HCT116 (cell line): ENCODE measurements at regions not wholly inside any gene's neighbourhood (a gene's known extent, or its start where the extent isn't known, plus 50 kb on each side); places are given as distances from the start of the nearest gene placed in this dataset.

Experiments
- ATAC-seq: fragments of 200-7000 bp; cut with Tn5 transposase; 2 replicates; pipeline ENCODE4 v1.9.1; 2020; ENCODE audit warnings: mild to moderate bottlenecking, moderate library complexity
- BruUV-seq: library from RNA; stranded (reverse); fragments of 400-500 nt; replicated peaks from 2 replicates; lab custom pipeline; 2021; lab: Mats Ljungman, UMichigan
- CTCF ChIA-PET: fragments of 300-600 bp; sonication (Branson Sonifier 250); formaldehyde crosslinking; loops from one replicate; lab custom pipeline; 2021; ENCODE audit warnings: antibody characterized with exemption; lab: Charles Lee
- POLR2A ChIA-PET: fragments of 300-600, 350-600 bp; sonication (Branson Sonifier 250); formaldehyde crosslinking; loops from one replicate; lab custom pipeline; 2021; ENCODE audit warnings: antibody characterized with exemption; lab: Charles Lee
- RAD21 ChIA-PET, 2 experiments: fragments of 300-600 bp; sonication (Branson Sonifier 250); formaldehyde crosslinking; loops; one replicate each; lab custom pipeline; 2023; ENCODE audit warnings: low total read pairs in 2 of 2; ENCODE audit not compliant: uncharacterized antibody in 2 of 2, unreplicated experiment in 2 of 2, low non-redundant PET in 1 of 2; lab: Charles Lee
- DNase-seq: peaks from one replicate; pipeline ENCODE4 v3.0.0-alpha.2; 2010; ENCODE audit warnings: low read depth, low spot score
- H2AFZ ChIP-seq: fragments of 200-600 bp; shearing (Covaris generic), sonication (generic); 2 replicates; pipeline ENCODE4 v1.6.1; 2017; ENCODE audit warnings: low read depth, mixed run types, mixed read lengths, antibody characterized with exemption, low read length; ENCODE audit not compliant: poor library complexity, severe bottlenecking
- H3K27ac ChIP-seq: 2 replicates; pipeline ENCODE4 v1.5.1; 2012; ENCODE audit warnings: low read depth, low read length
- H3K27me3 ChIP-seq: fragments of 200-600 bp; sonication (generic); 2 replicates; pipeline ENCODE4 v1.6.1; 2016; ENCODE audit warnings: mixed run types, low read length, mixed read lengths; ENCODE audit not compliant: insufficient read depth
- H3K36me3 ChIP-seq, 2 experiments: fragments of 200-500 bp in 1 of 2; fragments of 200-600 bp in 1 of 2; sonication (Bioruptor generic) in 1 of 2; sonication (generic) in 1 of 2; 2 replicates each; pipeline versions ENCODE4 v1.5.1 to v1.6.1; 2014 to 2016; ENCODE audit warnings: low read length in 2 of 2, inconsistent platforms in 1 of 2, mixed read lengths in 1 of 2, mixed run types in 1 of 2; ENCODE audit not compliant: insufficient read depth in 2 of 2, control insufficient read depth in 1 of 2
- H3K4me1 ChIP-seq, 2 experiments: fragments of 200-600 bp in 1 of 2; sonication (generic) in 1 of 2; 2 replicates each; pipeline versions ENCODE4 v1.5.1 to v1.6.1; 2012 to 2017; ENCODE audit warnings: low read length in 2 of 2, inconsistent platforms in 1 of 2, mild to moderate bottlenecking in 1 of 2, mixed read lengths in 1 of 2, mixed run types in 1 of 2, moderate library complexity in 1 of 2; ENCODE audit not compliant: insufficient read depth in 2 of 2, control insufficient read depth in 1 of 2
- H3K4me2 ChIP-seq: fragments of 200-600 bp; sonication (generic); 2 replicates; pipeline ENCODE4 v1.6.1; 2017; ENCODE audit warnings: mixed run types, low read length, mixed read lengths
- H3K4me3 ChIP-seq, 2 experiments: fragments of 200-600 bp in 1 of 2; sonication (generic) in 1 of 2; replicated peaks in 1 of 2; 2 replicates each; pipeline ENCODE4 v1.5.1; 2011 to 2016; ENCODE audit warnings: low read length in 2 of 2, control low read depth in 1 of 2, low read depth in 1 of 2, mild to moderate bottlenecking in 1 of 2, mixed read lengths in 1 of 2, mixed run types in 1 of 2
- H3K79me2 ChIP-seq: fragments of 200-600 bp; sonication (generic); 2 replicates; pipeline ENCODE4 v1.6.1; 2017; ENCODE audit warnings: mild to moderate bottlenecking, mixed run types, low read length, moderate library complexity, mixed read lengths; ENCODE audit not compliant: insufficient read depth
- H3K9ac ChIP-seq: fragments of 200-600 bp; sonication (generic); 2 replicates; pipeline ENCODE4 v1.6.1; 2016; ENCODE audit warnings: low read length, mixed read lengths
- H3K9me2 ChIP-seq: fragments of 200-600 bp; sonication (generic), shearing (Covaris generic); 2 replicates; pipeline ENCODE4 v1.6.1; 2017; ENCODE audit warnings: mixed run types, mild to moderate bottlenecking, moderate library complexity; ENCODE audit not compliant: insufficient read depth
- H3K9me3 ChIP-seq, 2 experiments: fragments of 200-500 bp in 1 of 2; fragments of 200-600 bp in 1 of 2; sonication (Bioruptor generic) in 1 of 2; sonication (generic) in 1 of 2; 2 replicates each; pipeline ENCODE4 v1.6.1; 2014 to 2017; ENCODE audit warnings: low read length in 2 of 2, mixed read lengths in 2 of 2, inconsistent platforms in 1 of 2, low read depth in 1 of 2, mild to moderate bottlenecking in 1 of 2, mixed run types in 1 of 2, moderate library complexity in 1 of 2; ENCODE audit not compliant: control insufficient read depth in 1 of 2, insufficient read depth in 1 of 2
- H4K20me1 ChIP-seq: fragments of 200-600 bp; sonication (generic), shearing (Covaris generic); 2 replicates; pipeline ENCODE4 v1.6.1; 2017; ENCODE audit warnings: mixed run types, mild to moderate bottlenecking, moderate library complexity; ENCODE audit not compliant: insufficient read depth
- CBX3 ChIP-seq: IDR thresholded peaks from 2 replicates; pipeline ENCODE4 v1.6.1; 2012; ENCODE audit warnings: low read depth
- CEBPB ChIP-seq: IDR thresholded peaks from 2 replicates; pipeline ENCODE4 v1.6.1; 2012; ENCODE audit warnings: low read depth
- ELF1 ChIP-seq: IDR thresholded peaks from 2 replicates; pipeline ENCODE4 v1.6.1; 2012; ENCODE audit warnings: low read depth, borderline replicate concordance
- EZH2 ChIP-seq: fragments of 200-600 bp; sonication (generic); IDR thresholded peaks from 2 replicates; pipeline ENCODE4 v1.6.1; 2017; ENCODE audit warnings: antibody characterized with exemption, mixed run types
- FOSL1 ChIP-seq: IDR thresholded peaks from 2 replicates; pipeline ENCODE4 v1.6.1; 2012; ENCODE audit warnings: low read depth
- POLR2A ChIP-seq: IDR thresholded peaks from 2 replicates; pipeline ENCODE4 v1.7.0; 2011; ENCODE audit warnings: borderline replicate concordance; ENCODE audit not compliant: insufficient read depth, insufficient read length; ENCODE audit errors: extremely low read depth
- RAD21 ChIP-seq: IDR thresholded peaks from 2 replicates; pipeline ENCODE4 v1.6.1; 2012; ENCODE audit warnings: low read depth, mild to moderate bottlenecking
- SIN3A ChIP-seq: IDR thresholded peaks from 2 replicates; pipeline ENCODE4 v1.6.1; 2012; ENCODE audit warnings: low read depth
- YY1 ChIP-seq: IDR thresholded peaks from 2 replicates; pipeline ENCODE4 v1.6.1; 2011; ENCODE audit warnings: low read length, low read depth, moderate library complexity, mild to moderate bottlenecking; ENCODE audit not compliant: insufficient replicate concordance; ENCODE audit errors: extremely low read depth
- ZNF274 ChIP-seq: fragments of 200-500 bp; sonication (Bioruptor generic); IDR thresholded peaks from 2 replicates; pipeline ENCODE4 v1.6.1; 2014; ENCODE audit warnings: mild to moderate bottlenecking, low read depth, low read length, inconsistent platforms
- intact Hi-C: fragments of 100-400 bp; cut with micrococcal nuclease; formaldehyde crosslinking; loops from 2 replicates; pipeline ENCODE4 v1.10.0; 2022
- TF ChIP-seq, protein P1 (sequence below): IDR thresholded peaks from 2 replicates; pipeline ENCODE4 v1.6.1; 2011; ENCODE audit warnings: mild to moderate bottlenecking, low read length, moderate library complexity; ENCODE audit not compliant: insufficient replicate concordance; ENCODE audit errors: extremely low read depth
- TF ChIP-seq, protein P2 (sequence below): IDR thresholded peaks from 2 replicates; pipeline ENCODE4 v1.6.1; 2012; ENCODE audit warnings: low read depth
- TF ChIP-seq, protein P3 (sequence below): IDR thresholded peaks from 2 replicates; pipeline ENCODE4 v1.6.1; 2012

DNA sequence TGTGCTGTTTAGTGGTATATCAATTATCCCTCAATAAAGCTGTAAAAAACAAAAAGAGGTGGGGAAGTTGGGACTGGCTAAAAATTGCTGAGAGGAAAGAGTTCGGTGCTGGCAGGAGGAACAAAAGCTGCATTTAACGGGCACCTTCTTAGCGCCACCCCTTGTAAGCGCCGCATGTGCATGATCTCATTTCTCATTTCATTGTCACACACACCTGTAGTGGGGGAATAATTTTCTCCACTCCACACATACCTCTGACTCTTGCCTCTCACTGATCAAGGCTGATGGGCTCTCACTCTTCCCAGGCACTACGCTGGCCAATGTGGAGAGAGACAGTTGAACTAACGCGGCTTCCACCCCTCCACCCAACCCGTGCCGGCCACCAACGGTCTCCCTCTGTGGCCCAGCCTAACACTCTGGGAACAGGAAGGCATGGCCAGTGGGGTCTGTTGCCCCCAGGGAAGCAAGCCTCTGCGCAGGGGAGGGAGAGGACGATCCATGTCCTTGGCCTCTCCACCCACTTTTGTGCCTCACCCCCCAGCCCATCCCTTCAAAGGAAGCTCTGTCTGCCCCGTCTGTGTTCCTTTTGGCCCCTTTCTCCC is 186.7 kb upstream of the SYT13 start:
- RAD21 ChIA-PET = no interaction called here
- TF ChIP-seq, protein P1, sequence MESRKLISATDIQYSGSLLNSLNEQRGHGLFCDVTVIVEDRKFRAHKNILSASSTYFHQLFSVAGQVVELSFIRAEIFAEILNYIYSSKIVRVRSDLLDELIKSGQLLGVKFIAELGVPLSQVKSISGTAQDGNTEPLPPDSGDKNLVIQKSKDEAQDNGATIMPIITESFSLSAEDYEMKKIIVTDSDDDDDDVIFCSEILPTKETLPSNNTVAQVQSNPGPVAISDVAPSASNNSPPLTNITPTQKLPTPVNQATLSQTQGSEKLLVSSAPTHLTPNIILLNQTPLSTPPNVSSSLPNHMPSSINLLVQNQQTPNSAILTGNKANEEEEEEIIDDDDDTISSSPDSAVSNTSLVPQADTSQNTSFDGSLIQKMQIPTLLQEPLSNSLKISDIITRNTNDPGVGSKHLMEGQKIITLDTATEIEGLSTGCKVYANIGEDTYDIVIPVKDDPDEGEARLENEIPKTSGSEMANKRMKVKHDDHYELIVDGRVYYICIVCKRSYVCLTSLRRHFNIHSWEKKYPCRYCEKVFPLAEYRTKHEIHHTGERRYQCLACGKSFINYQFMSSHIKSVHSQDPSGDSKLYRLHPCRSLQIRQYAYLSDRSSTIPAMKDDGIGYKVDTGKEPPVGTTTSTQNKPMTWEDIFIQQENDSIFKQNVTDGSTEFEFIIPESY = no peak
- TF ChIP-seq YY1 = no peak
- no peak for TF ChIP-seq POLR2A
- TF ChIP-seq, protein P2, sequence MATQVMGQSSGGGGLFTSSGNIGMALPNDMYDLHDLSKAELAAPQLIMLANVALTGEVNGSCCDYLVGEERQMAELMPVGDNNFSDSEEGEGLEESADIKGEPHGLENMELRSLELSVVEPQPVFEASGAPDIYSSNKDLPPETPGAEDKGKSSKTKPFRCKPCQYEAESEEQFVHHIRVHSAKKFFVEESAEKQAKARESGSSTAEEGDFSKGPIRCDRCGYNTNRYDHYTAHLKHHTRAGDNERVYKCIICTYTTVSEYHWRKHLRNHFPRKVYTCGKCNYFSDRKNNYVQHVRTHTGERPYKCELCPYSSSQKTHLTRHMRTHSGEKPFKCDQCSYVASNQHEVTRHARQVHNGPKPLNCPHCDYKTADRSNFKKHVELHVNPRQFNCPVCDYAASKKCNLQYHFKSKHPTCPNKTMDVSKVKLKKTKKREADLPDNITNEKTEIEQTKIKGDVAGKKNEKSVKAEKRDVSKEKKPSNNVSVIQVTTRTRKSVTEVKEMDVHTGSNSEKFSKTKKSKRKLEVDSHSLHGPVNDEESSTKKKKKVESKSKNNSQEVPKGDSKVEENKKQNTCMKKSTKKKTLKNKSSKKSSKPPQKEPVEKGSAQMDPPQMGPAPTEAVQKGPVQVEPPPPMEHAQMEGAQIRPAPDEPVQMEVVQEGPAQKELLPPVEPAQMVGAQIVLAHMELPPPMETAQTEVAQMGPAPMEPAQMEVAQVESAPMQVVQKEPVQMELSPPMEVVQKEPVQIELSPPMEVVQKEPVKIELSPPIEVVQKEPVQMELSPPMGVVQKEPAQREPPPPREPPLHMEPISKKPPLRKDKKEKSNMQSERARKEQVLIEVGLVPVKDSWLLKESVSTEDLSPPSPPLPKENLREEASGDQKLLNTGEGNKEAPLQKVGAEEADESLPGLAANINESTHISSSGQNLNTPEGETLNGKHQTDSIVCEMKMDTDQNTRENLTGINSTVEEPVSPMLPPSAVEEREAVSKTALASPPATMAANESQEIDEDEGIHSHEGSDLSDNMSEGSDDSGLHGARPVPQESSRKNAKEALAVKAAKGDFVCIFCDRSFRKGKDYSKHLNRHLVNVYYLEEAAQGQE = no peak
- TF ChIP-seq EZH2 = no peak
- no peak for TF ChIP-seq FOSL1
- TF ChIP-seq, protein P3, sequence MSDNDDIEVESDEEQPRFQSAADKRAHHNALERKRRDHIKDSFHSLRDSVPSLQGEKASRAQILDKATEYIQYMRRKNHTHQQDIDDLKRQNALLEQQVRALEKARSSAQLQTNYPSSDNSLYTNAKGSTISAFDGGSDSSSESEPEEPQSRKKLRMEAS = no peak
- TF ChIP-seq CBX3 = no peak
- TF ChIP-seq RAD21 = no peak
- TF ChIP-seq SIN3A = no peak
- TF ChIP-seq ZNF274 = no peak
- TF ChIP-seq ELF1 = no peak
- TF ChIP-seq CEBPB = no peak
- TF ChIP-seq, all 23 proteins: peak for 0
- Histone ChIP-seq H3K4me3 (no peak overlapping the region), H3K9me3 (no peaks in the 10 kb centered on the region), H3K4me2 (no peak overlapping the region), H3K9ac (no peak overlapping the region), H4K20me1 (no peaks in the 10 kb centered on the region), H3K27ac (no peak overlapping the region), H3K9me2 (no peaks in the 10 kb centered on the region), H3K36me3 (no peaks in the 10 kb centered on the region), H3K4me1 (no peaks in the 10 kb centered on the region), H2AFZ (no peak overlapping the region), H3K27me3 (peaks cover 23% of the 10 kb centered on the region), H3K79me2 (no peaks in the 10 kb centered on the region)
- BruUV-seq = no TSS peak
- intact Hi-C loops = no loop called here
- ATAC-seq (no peak), DNase-seq (no peak)
- ChIA-PET CTCF (no interaction called here), POLR2A (no interaction called here)
